ENCODE measurements at regions not wholly inside any gene's neighbourhood (a gene's known extent, or its start where the extent isn't known, plus 50 kb on each side); places are given as distances from the start of the nearest gene placed in this dataset.
"Not testable (repeated sequence)": the region's sequence is repeated elsewhere in the genome, so short reads cannot be mapped to it uniquely, and the experiment has no call there.

- DNase-seq (ENCODE audit: low read depth): peak; percentile 3
Measured at GRCh38 chr9:73219985-73220626, 68.4 kb downstream of the ANXA1 start.

GRCh38 chr9:73223594-73223993 lies 71.9 kb downstream of the ANXA1 start:
- no peak for DNase-seq (ENCODE audit: low read depth)

- no peak for DNase-seq (ENCODE audit: low read depth)
Measured at GRCh38 chr9:73229543-73229942, 77.9 kb downstream of the ANXA1 start.

GRCh38 chr9:73230251-73230650 lies 78.6 kb downstream of the ANXA1 start:
- no peak for DNase-seq (ENCODE audit: low read depth)

- no peak for DNase-seq (ENCODE audit: low read depth)
Measured at GRCh38 chr9:73231203-73231602, 79.5 kb downstream of the ANXA1 start.

- DNase-seq (ENCODE audit: low read depth): no peak
Measured at GRCh38 chr9:73233359-73234007, 81.8 kb downstream of the ANXA1 start.

- DNase-seq (ENCODE audit: low read depth): no peak
Measured at GRCh38 chr9:73234008-73234360, 82.3 kb downstream of the ANXA1 start.

GRCh38 chr9:73237140-73237539 lies 85.5 kb downstream of the ANXA1 start:
- DNase-seq (ENCODE audit: low read depth): no peak

GRCh38 chr9:73239570-73240265 lies 88.1 kb downstream of the ANXA1 start:
- no peak for DNase-seq (ENCODE audit: low read depth)

- DNase-seq (ENCODE audit: low read depth): no peak
Measured at GRCh38 chr9:73243078-73243477, 91.4 kb downstream of the ANXA1 start.

GRCh38 chr9:73259086-73259696 lies 107.5 kb downstream of the ANXA1 start:
- no peak for DNase-seq (ENCODE audit: low read depth)

- no peak for DNase-seq (ENCODE audit: low read depth)
Measured at GRCh38 chr9:73260506-73260905, 108.8 kb downstream of the ANXA1 start.

GRCh38 chr9:73264631-73265030 lies 113.0 kb downstream of the ANXA1 start:
- no peak for DNase-seq (ENCODE audit: low read depth)

- DNase-seq (ENCODE audit: low read depth): no peak
Measured at GRCh38 chr9:73265876-73266275, 114.2 kb downstream of the ANXA1 start.

- DNase-seq (ENCODE audit: low read depth): no peak
Measured at GRCh38 chr9:73269430-73270101, 117.9 kb downstream of the ANXA1 start.

- DNase-seq (ENCODE audit: low read depth): peak; percentile 22
Measured at GRCh38 chr9:73270967-73271721, 119.5 kb downstream of the ANXA1 start.

GRCh38 chr9:73280113-73280512 lies 128.4 kb downstream of the ANXA1 start:
- DNase-seq (ENCODE audit: low read depth): no peak

- DNase-seq (ENCODE audit: low read depth): no peak
Measured at GRCh38 chr9:73284377-73284776, 132.7 kb downstream of the ANXA1 start.

- no peak for DNase-seq (ENCODE audit: low read depth)
Measured at GRCh38 chr9:73294336-73294735, 142.7 kb downstream of the ANXA1 start.

- DNase-seq (ENCODE audit: low read depth): no peak
Measured at GRCh38 chr9:73325983-73326382, 174.3 kb downstream of the ANXA1 start.

- DNase-seq (ENCODE audit: low read depth): no peak
Measured at GRCh38 chr9:73327149-73327548, 175.5 kb downstream of the ANXA1 start.

GRCh38 chr9:73337182-73337581 lies 185.5 kb downstream of the ANXA1 start:
- not testable (repeated sequence) for DNase-seq (ENCODE audit: low read depth)
